K562 (cell line): ENCODE measurements at regions not wholly inside any gene's neighbourhood (a gene's known extent, or its start where the extent isn't known, plus 50 kb on each side); places are given as distances from the start of the nearest gene placed in this dataset.

ENCODE experiments used
- ATAC-seq: fragments of 200-7000 bp; cut with Tn5 transposase; 3 replicates; pipeline ENCODE4 v1.9.1; 2020; ENCODE audit warnings: moderate library complexity
- BruUV-seq: library from RNA; stranded (reverse); fragments of 400-500 nt; replicated peaks from 2 replicates; lab custom pipeline; 2021; lab: Mats Ljungman, UMichigan
- CTCF ChIA-PET: fragments of 300-600 bp; formaldehyde crosslinking; extraction: SDS; loops from one replicate; lab custom pipeline; 2021; ENCODE audit warnings: low intra/inter-chr PET ratio; lab: Yijun Ruan, JAX
- POLR2A ChIA-PET: fragments of 300-600, 350-650 bp; sonication (Branson Sonifier 250); formaldehyde crosslinking; extraction: SDS; loops from one replicate; lab custom pipeline; 2021; ENCODE audit warnings: antibody characterized with exemption, inconsistent platforms; lab: Yijun Ruan, JAX
- DNase-seq, 4 experiments: peaks; one replicate each; pipeline versions ENCODE4 v3.0.0 to v3.0.0-alpha.2; 2011 to 2018; ENCODE audit warnings: low spot score in 3 of 4, mixed read lengths in 3 of 4; ENCODE audit errors: extremely low read depth in 1 of 4
- FAIRE-seq: peaks from 2 replicates; lab custom pipeline; 2011; peaks lifted over from hg19 to GRCh38; lab: Jason Lieb, UNC
- H2AFZ ChIP-seq: 2 replicates; pipeline ENCODE4 v1.6.0; 2011; ENCODE audit warnings: low read depth, low read length, control low read depth, inconsistent platforms
- H3K27ac ChIP-seq: fragments of 200-600 bp; 3 replicates; pipeline ENCODE4 v1.8.0; 2011; ENCODE audit warnings: low read depth, mild to moderate bottlenecking, control low read depth, inconsistent platforms, low read length, moderate library complexity, mixed read lengths; ENCODE audit errors: extremely low read depth
- H3K27me3 ChIP-seq, 2 experiments: fragments of 300-600 bp in 1 of 2; 2 replicates in 1 of 2; 3 replicates in 1 of 2; pipeline versions ENCODE4 v1.6.0 to v1.8.0; 2011; ENCODE audit warnings: inconsistent platforms in 2 of 2, low read length in 2 of 2, mild to moderate bottlenecking in 1 of 2, mixed read lengths in 1 of 2, moderate library complexity in 1 of 2; ENCODE audit not compliant: control insufficient read depth in 2 of 2, insufficient read depth in 2 of 2
- H3K36me3 ChIP-seq: fragments of 300-600 bp; 3 replicates; pipeline ENCODE4 v1.8.0; 2011; ENCODE audit warnings: mild to moderate bottlenecking, low read length, inconsistent platforms; ENCODE audit not compliant: control insufficient read depth, insufficient read depth
- H3K4me1 ChIP-seq, 2 experiments: fragments of 200-600 bp in 1 of 2; replicated peaks in 1 of 2; 2 replicates in 1 of 2; 3 replicates in 1 of 2; pipeline versions ENCODE4 v1.5.1 to v1.8.0; 2011; ENCODE audit warnings: inconsistent platforms in 2 of 2, low read length in 2 of 2, mild to moderate bottlenecking in 1 of 2, mixed read lengths in 1 of 2, moderate library complexity in 1 of 2; ENCODE audit not compliant: control insufficient read depth in 2 of 2, insufficient read depth in 2 of 2
- H3K4me2 ChIP-seq: 2 replicates; pipeline ENCODE4 v1.6.1; 2011; ENCODE audit warnings: low read length, control low read depth, inconsistent platforms, mixed read lengths; ENCODE audit not compliant: insufficient read depth
- H3K4me3 ChIP-seq: fragments of 200-600 bp; sonication (generic), shearing (Covaris generic); 2 replicates; pipeline ENCODE4 v1.5.1; 2016; ENCODE audit warnings: control low read depth, inconsistent platforms
- H3K79me2 ChIP-seq: fragments of 200-600 bp; 3 replicates; pipeline ENCODE4 v1.8.0; 2011; ENCODE audit warnings: low read length, inconsistent platforms; ENCODE audit not compliant: control insufficient read depth, insufficient read depth
- H3K9ac ChIP-seq, 2 experiments: 2 replicates each; pipeline versions ENCODE4 v1.6.0 to v1.6.1; 2011; ENCODE audit warnings: low read depth in 2 of 2, low read length in 2 of 2, control low read depth in 1 of 2, inconsistent platforms in 1 of 2, mild to moderate bottlenecking in 1 of 2, mixed read lengths in 1 of 2; ENCODE audit not compliant: insufficient read depth in 1 of 2
- H3K9me1 ChIP-seq: one replicate; pipeline ENCODE4 v1.6.0; 2011; ENCODE audit warnings: inconsistent platforms, mild to moderate bottlenecking, low read length, moderate library complexity; ENCODE audit not compliant: control insufficient read depth, insufficient read depth
- H3K9me3 ChIP-seq: replicated peaks from 2 replicates; pipeline ENCODE4 v1.5.1; 2011; ENCODE audit warnings: low read depth, low read length, inconsistent platforms; ENCODE audit not compliant: control insufficient read depth, insufficient read depth
- H4K20me1 ChIP-seq: replicated peaks from 2 replicates; pipeline ENCODE4 v1.6.1; 2011; ENCODE audit warnings: low read length, inconsistent platforms, mixed read lengths; ENCODE audit not compliant: control insufficient read depth, insufficient read depth
- BRD9 ChIP-seq: fragments of 450-650 bp; IDR thresholded peaks from 2 replicates; pipeline ENCODE4 v1.6.1; 2018; ENCODE audit warnings: low read depth; ENCODE audit not compliant: partially characterized antibody
- HMGN3 ChIP-seq: IDR thresholded peaks from 2 replicates; pipeline ENCODE4 v1.6.1; 2011; ENCODE audit warnings: borderline replicate concordance, low read depth, mild to moderate bottlenecking, mixed read lengths, low read length; ENCODE audit not compliant: insufficient read length; ENCODE audit errors: extremely low read depth
- KDM2B ChIP-seq: fragments of 250-450 bp; sonication (Bioruptor Pico); IDR thresholded peaks from 2 replicates; pipeline ENCODE4 v1.8.0; 2021; ENCODE audit warnings: mild to moderate bottlenecking, moderate library complexity
- LARP7 ChIP-seq: fragments of 450-650 bp; IDR thresholded peaks from 2 replicates; pipeline ENCODE4 v1.6.1; 2016
- PRMT5 ChIP-seq: sonication (generic); formaldehyde crosslinking; IDR thresholded peaks from 2 replicates; pipeline ENCODE4 v1.5.0; 2020; ENCODE audit warnings: missing genetic modification reagents
- RFX1 ChIP-seq: fragments of 450-650 bp; IDR thresholded peaks from 2 replicates; pipeline ENCODE4 v1.6.1; 2016; ENCODE audit warnings: mild to moderate bottlenecking, moderate library complexity
- ZNF695 ChIP-seq: fragments of 450-650 bp; formaldehyde crosslinking; IDR thresholded peaks from 2 replicates; pipeline ENCODE4 v1.4.0; 2020; ENCODE audit warnings: mild to moderate bottlenecking, moderate library complexity
- WGBS: fragments of 100-300 bp; shearing (Covaris generic); methylation state at CpG from one replicate; pipeline ENCODE4 v1.1.6; 2016; ENCODE audit warnings: low coverage, mixed read lengths; ENCODE audit not compliant: insufficient coverage; ENCODE audit errors: missing lambda C conversion rate; 5-methylcytosine and 5-hydroxymethylcytosine counted together
- in situ Hi-C: fragments of 300-500 bp; cut with MboI; formaldehyde crosslinking; loops from 4 replicates; pipeline ENCODE4 v1.15.0; 2018; ENCODE audit warnings: inconsistent platforms, mixed read lengths
- intact Hi-C: fragments of 100-400 bp; cut with micrococcal nuclease; formaldehyde crosslinking; loops from 2 replicates; pipeline ENCODE4 v1.14.2; 2022
- TF ChIP-seq, protein P1 (sequence below): fragments of 450-650 bp; formaldehyde crosslinking; IDR thresholded peaks from 2 replicates; pipeline ENCODE4 v1.4.0; 2020; ENCODE audit warnings: mild to moderate bottlenecking

- no peak for TF ChIP-seq KDM2B (CRISPR knock-in tag)
- no peak for TF ChIP-seq ZNF695 (CRISPR knock-in tag)
- no peak for TF ChIP-seq HMGN3
- TF ChIP-seq, protein P1, sequence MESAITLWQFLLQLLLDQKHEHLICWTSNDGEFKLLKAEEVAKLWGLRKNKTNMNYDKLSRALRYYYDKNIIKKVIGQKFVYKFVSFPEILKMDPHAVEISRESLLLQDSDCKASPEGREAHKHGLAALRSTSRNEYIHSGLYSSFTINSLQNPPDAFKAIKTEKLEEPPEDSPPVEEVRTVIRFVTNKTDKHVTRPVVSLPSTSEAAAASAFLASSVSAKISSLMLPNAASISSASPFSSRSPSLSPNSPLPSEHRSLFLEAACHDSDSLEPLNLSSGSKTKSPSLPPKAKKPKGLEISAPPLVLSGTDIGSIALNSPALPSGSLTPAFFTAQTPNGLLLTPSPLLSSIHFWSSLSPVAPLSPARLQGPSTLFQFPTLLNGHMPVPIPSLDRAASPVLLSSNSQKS, result no peak
- TF ChIP-seq RFX1, result no peak
- no peak for TF ChIP-seq PRMT5
Measured at GRCh38 chr14:49478784-49479183, 107.4 kb downstream of the RPS29 start (continued).

DNA sequence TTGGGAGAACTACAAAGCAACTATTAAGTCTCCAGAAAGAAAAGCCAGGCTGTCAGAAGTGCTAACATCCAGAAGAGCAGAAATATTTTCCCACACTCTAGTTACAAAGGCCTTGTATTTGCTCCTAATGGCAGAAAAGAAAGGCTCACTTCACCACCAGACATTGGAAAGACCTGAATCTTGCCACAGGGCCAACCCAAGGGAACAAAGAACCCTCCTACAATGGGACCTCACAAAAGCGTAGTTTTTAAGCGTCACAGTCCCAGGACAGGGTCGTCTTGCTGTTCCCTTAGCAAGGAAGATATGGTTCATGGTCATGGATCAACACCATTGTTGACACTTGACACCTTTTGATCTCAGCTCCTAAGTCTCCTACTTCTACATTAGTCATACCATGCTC, 119.1 kb downstream of the RPS29 start:
- Histone ChIP-seq H3K9me3 (no peaks in the 10 kb centered on the region), H3K27ac (no peak overlapping the region), H3K4me2 (no peak overlapping the region), H4K20me1 (no peaks in the 10 kb centered on the region), H3K27me3 (no peaks in the 10 kb centered on the region), H3K4me1 (no peaks in the 10 kb centered on the region), H3K36me3 (no peaks in the 10 kb centered on the region), H3K9me1 (no peaks in the 10 kb centered on the region), H3K79me2 (no peaks in the 10 kb centered on the region), H3K9ac (no peak overlapping the region), H2AFZ (no peak overlapping the region), H3K4me3 (no peak overlapping the region)
- intact Hi-C loops, result loop anchor here (10.0 kb wide), 2 partner anchors 88 to 158 kb away; partner anchors contain the start of genes MGAT2 and RPL36AL
- ATAC-seq (no peak; the same call in 2 of the 3 replicates), FAIRE-seq (no peak), DNase-seq (no peak)
- no peak for TF ChIP-seq BRD9
- TF ChIP-seq LARP7, result no peak
- in situ Hi-C loops, result no loop called here
- 0% methylated on average over 3 of the region's 3 CpGs for WGBS
- BruUV-seq, result no TSS peak
- ChIA-PET POLR2A (no interaction called here), CTCF (no interaction called here)
